GM18873 (cell line): ENCODE measurements at regions not wholly inside any gene's neighbourhood (a gene's known extent, or its start where the extent isn't known, plus 50 kb on each side); places are given as distances from the start of the nearest gene placed in this dataset.
"Not testable (repeated sequence)": the region's sequence is repeated elsewhere in the genome, so short reads cannot be mapped to it uniquely, and the experiment has no call there.

Experiments used
- ATAC-seq: cut with Tn5 transposase; IDR thresholded peaks from one replicate; pipeline ENCODE4 v1.9.1; 2021; ENCODE audit warnings: mild to moderate bottlenecking, moderate library complexity, moderate number of reproducible peaks; ENCODE audit not compliant: unreplicated experiment, low FRiP score

DNA sequence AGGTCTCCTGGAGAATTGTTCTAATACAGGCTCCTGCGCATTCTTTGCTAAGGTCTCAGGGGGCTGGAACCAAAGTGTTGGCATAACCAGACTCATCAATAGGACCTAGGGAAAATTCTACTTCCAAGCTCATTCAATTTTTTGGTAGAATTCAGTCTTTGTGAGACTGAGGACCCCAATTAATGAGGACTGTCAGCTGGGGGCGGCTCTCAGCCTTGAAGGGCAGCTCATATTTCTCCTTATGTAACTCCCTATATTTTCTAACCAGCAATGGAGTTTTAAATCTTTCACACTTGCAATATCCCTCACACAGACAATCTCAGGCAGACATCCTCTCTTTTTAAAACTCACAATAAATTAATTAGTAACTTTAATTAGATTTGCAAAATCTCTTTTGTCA, 476.4 kb upstream of the LRFN5 start:
- ATAC-seq = no peak

DNA sequence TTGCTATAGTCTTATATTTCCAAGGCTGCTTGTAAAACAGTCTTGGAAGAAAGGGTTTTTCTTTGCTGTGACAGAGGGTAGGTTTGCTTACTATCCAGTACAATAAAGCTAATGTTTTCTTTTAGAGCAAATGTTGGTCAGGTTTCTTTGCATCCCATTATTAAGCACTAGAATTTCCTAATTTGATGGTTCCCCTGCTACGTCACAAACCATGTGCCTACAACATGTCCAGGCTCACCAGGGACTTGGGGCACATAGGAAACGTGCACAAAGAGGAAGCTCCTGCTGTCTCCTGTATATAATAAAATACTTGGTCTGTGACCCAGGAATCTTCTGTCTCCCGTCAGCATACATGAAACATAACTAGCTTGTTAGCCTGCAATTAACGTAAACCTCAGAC, 486.3 kb upstream of the LRFN5 start:
- no peak for ATAC-seq

DNA sequence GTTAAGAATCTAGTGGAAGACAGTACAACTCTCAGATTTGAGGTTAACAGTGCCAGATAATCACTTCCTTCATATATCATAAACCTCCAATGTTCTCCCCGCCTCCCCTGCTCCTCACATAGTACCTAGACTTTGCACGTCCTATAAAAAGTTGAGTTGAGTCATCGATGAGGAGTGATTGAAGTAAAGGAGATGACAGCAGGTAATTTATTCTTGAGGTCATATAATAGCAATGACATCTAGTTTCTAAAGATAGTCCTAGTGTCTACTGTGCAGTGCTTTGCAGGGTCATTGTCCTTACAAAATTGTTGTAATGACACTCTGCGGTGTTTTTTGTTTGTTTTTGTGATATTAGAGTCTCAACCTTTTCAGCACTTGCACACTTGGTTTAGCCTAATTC, 510.5 kb upstream of the LRFN5 start:
- ATAC-seq = no peak

DNA sequence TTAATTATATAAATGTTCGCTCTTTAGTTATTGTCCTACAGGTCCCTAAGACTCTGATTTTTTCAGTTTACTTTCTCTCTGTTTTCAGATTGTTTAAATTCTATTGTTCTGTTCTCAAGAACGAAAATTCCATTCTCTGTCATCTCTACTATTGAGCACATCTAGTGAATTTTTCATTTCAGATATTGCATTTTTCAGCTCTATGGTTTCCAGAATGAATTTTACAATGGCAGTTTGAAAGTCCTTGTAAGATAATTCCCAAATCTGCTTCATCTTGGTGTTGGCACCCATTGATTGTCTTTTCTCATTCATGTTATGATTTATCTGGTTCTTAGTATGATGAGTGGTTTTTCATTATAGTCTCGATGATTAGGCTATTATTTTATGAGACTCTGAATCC, 519.6 kb upstream of the LRFN5 start:
- ATAC-seq = no peak

- no peak for ATAC-seq
These were observed 533.1 kb upstream of the LRFN5 start for GRCh38 chr14:41073544-41073943.

GRCh38 chr14:41072776-41073175, 533.9 kb upstream of the LRFN5 start:
- ATAC-seq = no peak

GRCh38 chr14:41071351-41071750, 535.3 kb upstream of the LRFN5 start:
- ATAC-seq = no peak

- ATAC-seq = no peak
These were observed 543.9 kb upstream of the LRFN5 start for GRCh38 chr14:41062826-41063225.

- ATAC-seq = no peak
These were observed 551.1 kb upstream of the LRFN5 start for GRCh38 chr14:41055589-41055988.

DNA sequence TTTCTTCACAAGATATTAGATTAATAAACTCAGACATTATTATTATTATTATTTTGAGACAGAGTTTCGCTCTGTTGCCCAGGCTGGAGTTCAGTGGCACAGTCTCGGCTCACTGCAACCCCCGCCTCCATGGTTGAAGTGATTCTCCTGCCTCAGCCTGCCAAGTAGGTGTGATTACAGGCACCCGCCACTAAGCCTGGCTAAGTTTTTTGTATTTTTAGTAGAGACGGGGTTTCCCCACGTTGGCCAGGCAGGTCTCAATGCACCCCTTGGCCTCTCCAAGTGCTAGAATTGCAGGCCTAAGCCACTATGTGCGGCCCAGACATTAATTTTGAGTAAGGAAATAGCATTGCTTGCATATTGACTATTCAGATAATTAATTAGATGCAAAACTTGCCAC, 554.9 kb upstream of the LRFN5 start:
- ATAC-seq = no peak

- ATAC-seq = no peak
These were observed 558.9 kb upstream of the LRFN5 start for GRCh38 chr14:41047763-41048162.

GRCh38 chr14:41037388-41037787, 569.3 kb upstream of the LRFN5 start:
- no peak for ATAC-seq

DNA sequence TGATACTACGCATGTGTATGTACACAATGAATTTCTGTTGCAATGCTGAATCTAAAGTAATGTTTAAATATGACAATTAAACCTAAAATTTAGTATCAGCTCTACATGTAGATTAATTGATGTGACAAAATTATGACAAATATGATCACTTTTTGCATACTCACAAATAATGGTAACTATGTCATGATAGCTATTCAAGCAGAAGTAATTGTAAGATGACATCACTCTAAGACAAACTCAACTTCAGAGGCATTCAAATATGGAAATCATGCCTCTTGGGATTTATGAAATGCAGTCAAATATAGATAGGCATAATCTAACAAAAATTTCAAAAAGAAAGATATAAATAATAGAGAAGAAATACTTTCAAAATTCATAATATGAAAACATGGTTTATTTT, 571.7 kb upstream of the LRFN5 start:
- ATAC-seq = no peak

DNA sequence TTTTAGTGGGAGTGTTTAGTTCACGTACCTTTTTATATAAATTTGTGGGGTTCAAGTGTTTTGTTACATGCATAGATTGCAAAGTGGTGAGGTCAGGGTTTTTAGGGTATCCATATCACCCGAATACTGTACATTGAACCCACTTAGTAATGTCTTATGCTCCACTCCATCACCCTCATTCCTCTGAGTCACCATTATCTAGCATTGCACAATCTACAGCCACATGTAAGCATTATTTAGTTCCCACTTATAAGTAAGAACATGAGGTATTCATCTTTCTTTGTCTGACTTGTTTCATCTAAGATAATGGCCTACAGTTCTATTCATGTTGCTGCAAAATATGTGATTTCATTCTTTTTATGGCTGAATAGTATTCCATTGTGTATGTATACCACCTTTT, 583.7 kb upstream of the LRFN5 start:
- no peak for ATAC-seq

DNA sequence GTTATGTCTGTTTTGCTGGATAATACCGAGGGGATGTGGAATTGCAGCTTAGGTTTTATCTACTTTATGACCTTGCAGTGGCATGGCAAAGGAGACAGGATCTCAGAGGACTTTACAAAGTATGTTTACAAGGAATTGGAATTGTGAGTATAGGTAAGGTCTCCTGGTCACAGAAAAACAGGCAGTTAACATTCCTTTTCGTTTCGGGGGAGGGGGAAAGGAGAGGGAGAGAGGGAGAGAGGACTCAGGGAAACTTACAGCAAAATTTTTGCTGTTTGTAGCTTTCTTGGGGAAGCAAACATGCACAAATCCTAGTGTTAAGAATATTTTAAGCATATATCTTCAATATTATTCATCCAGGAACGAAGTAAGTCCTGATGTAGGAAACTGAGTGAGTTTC, 590.5 kb upstream of the LRFN5 start:
- no peak for ATAC-seq

GRCh38 chr14:41000350-41000749, 606.3 kb upstream of the LRFN5 start:
- no peak for ATAC-seq

- no peak for ATAC-seq
These were observed 617.4 kb upstream of the LRFN5 start for GRCh38 chr14:40989260-40989659.

DNA sequence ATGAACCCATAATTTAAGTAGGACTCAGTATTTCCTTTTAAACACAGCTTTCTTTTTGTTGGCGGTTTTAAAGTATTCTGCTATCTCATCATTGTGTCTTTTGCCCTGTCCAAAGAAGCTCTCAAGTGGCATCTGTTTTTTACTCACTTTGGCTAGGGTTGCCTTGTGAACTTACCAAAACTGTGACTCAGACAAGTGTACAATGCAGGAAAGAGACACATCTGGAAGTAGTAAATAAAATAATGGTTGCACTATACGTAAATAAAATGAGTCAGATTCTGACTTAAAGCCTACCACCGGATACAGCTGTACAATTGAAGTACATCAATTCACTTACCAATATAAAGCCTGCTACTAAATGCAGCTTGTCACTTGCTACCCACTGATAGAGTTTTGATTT, 619.2 kb upstream of the LRFN5 start:
- no peak for ATAC-seq

DNA sequence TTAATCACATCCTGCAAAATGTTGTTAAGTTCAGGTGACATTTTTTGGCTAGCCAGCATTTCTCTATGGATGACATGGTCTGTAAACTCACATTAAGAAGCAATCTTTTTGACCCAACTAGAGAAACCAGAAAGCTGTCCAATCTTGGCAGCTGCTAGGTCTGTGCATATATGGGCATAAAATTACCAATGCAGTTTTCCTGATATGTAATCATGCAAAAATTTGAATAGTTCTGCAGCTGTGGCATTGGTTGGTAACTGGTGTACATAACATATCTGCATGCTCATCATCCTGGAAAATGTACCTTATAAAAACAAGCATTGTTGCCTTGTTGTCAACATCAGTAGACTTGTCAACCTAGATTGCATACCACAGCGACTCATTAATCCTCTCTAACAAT, 620.0 kb upstream of the LRFN5 start:
- no peak for ATAC-seq

GRCh38 chr14:40985584-40985983, 621.1 kb upstream of the LRFN5 start:
- no peak for ATAC-seq

- ATAC-seq = no peak
These were observed 623.1 kb upstream of the LRFN5 start for GRCh38 chr14:40983604-40984003.

DNA sequence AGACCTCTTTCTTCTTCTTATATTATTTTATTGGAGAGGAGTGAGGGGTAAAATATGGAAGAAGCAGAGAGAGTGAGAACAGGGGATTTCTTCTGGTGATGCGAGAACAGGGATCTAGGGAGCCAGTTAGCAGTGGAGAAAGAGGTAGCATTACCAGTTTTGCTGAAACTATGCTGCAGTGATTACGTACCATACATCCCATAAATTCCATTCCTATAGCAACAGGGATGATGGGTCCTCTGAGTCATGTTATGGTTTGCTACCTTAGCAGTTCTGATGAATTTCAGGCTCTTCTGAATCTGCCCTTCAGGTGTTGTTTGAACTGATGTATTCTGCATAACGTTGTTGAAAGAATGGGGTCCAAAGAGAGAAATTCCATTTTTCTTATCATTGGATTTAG, 625.4 kb upstream of the LRFN5 start:
- no peak for ATAC-seq

- ATAC-seq = not testable (repeated sequence)
These were observed 646.4 kb upstream of the LRFN5 start for GRCh38 chr14:40960257-40960656.

DNA sequence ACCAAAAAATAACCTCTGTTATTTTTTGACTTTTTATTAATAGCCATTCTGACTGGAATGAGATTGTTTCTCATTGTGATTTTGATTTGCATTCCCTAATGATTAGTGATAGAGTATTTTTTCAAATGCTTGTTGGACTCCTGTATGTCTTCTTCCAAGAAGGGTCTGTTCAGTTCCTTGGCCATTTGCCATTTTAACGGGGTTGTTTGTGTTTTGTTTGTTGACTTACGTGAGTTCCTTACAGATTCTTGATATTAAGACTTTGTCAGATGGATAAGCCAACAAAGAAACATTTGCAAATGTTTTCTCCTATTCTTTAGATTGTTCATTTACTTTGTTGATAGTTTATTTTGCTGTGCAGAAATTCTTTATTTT, 651.6 kb upstream of the LRFN5 start:
- no peak for ATAC-seq
